ENCODE measurements at regions not wholly inside any gene's neighbourhood (a gene's known extent, or its start where the extent isn't known, plus 50 kb on each side); places are given as distances from the start of the nearest gene placed in this dataset.

DNA sequence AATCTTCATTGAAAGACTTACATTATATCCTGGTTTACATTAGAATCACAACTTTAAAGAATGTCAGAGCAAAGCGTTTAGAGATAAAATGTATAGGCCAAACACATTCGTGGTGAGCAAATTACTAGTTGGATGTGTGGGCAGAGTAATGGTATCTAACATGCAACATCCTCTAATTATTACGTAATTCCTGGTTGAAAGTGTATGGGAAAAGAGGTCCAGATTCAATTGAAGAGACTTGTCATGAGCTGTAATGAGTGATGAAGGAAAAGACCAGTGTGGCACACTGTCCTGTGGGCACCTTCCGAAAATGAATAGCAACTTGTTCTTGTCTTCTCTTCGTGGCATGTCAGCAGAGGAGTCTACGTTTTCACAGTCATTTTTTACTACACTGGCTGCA lies 192.8 kb downstream of the LRIG3 start:
- TF ChIP-seq, protein P1, sequence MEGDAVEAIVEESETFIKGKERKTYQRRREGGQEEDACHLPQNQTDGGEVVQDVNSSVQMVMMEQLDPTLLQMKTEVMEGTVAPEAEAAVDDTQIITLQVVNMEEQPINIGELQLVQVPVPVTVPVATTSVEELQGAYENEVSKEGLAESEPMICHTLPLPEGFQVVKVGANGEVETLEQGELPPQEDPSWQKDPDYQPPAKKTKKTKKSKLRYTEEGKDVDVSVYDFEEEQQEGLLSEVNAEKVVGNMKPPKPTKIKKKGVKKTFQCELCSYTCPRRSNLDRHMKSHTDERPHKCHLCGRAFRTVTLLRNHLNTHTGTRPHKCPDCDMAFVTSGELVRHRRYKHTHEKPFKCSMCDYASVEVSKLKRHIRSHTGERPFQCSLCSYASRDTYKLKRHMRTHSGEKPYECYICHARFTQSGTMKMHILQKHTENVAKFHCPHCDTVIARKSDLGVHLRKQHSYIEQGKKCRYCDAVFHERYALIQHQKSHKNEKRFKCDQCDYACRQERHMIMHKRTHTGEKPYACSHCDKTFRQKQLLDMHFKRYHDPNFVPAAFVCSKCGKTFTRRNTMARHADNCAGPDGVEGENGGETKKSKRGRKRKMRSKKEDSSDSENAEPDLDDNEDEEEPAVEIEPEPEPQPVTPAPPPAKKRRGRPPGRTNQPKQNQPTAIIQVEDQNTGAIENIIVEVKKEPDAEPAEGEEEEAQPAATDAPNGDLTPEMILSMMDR (IDR thresholded peaks at IDR 0.05): no peak
- TF ChIP-seq JUND (IDR thresholded peaks at IDR 0.05): no peak
